Cardiac septum (tissue), 1 donor: ENCODE measurements at regions not wholly inside any gene's neighbourhood (a gene's known extent, or its start where the extent isn't known, plus 50 kb on each side); places are given as distances from the start of the nearest gene placed in this dataset.

Experiments used
- DNase-seq: peaks from one replicate; pipeline ENCODE4 v3.0.0-alpha.2; 2020; ENCODE audit warnings: low spot score
- intact Hi-C: fragments of 100-400 bp; cut with DNase I; formaldehyde crosslinking; loops from one replicate; pipeline ENCODE4 v1.14.0; 2022
- donor health status: DM: no; HTN: no; CAD: no.

DNA sequence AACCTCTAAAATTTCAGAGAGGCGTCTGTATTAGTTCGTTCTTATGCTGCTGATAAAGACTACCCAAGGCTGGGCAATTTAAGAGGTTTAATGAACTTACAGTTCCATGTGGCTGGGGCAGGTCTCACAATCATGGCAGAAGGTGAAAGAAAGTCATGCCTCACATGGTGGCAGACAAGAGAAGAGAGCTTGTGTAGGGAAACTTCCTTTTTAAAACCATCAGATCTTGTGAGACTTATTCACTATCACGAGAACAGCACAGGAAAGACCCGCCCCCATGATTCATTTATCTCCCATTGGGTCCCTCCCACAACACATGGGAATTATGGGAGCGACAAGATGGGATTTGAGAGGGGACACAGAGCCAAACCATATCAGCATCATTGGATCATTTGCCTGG lies 183.2 kb upstream of the SIX2 start:
- no peak for DNase-seq
- intact Hi-C loops, result no loop called here

DNA sequence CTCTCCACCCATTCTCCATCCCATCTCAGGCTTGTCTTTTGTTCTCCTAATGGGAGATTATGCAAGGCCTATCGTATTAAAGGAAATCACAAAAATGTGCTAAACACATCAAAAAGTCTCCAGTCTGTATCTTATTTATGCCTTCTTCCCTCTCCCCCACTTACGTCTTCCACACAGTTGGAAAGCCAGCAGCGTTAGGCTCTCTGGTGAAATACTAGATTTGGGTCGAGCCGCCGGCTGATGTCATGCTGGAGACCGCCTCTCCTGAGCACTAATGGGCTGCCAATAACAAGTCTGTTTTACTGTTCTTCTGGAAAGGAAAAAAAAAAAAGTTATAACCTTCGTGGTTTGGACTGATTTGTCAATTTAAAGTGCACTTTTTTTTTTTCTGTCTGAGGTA lies 182.7 kb upstream of the SIX2 start:
- intact Hi-C loops, result no loop called here
- DNase-seq, result no peak

DNA sequence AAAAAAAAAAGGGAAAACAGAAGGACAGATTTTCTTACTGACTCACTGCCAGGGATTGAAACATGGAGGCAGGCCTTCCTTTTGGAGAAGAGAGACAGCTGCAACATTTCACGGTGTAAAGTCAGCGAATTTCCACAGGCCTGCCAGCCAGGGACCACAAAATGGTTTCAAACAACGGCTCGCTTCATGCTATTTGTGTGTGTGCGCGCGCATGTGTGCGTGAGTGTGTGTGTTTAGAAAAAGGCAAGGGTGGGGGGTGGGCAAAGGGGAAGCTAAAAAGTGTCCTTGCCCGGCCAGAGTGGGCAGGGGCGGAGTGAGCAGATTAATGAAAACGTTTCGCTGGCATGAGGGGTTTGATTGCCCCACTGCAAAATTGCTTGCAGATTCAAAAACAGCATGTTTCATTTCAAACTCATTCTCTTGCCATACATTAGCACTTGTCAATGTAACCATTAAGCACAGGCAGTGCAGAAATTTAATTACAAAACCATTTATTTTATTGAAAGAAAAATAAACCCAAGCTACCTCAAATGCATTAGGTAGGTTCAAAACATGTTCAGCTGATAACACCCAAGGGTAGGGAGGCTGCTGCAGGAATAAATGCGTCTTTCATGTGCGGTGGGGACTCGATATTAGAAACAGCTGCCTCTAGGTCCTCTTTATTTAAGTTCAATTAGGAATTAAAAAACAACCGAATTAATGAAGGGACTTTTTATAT lies 182.1 kb upstream of the SIX2 start:
- no peak for DNase-seq

DNA sequence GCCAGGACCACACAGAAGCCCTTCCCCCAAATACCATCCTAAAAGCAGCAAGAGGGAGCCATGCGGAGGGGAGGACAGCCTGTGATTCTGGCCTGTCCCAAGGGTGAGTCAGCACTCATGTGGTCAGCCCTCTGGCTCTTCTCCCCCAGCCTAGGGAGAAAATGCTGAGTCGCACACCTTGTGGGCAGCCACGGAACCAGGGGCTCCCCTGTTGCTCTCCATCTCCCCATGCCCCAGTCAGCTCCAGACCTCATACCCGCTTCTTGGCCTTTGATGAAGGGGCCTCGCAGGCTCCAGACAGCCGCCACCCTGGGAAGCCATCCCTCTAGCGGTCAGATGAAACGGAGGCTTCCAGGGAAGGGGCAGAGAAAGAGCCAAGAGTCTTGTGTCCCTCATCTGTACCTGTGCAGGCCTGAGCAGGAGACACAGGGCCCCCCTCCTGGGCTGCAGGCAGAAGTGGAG lies 181.3 kb upstream of the SIX2 start:
- DNase-seq, result no peak
- intact Hi-C loops, result no loop called here

More for the DNA sequence above, 182.1 kb upstream of the SIX2 start:
- intact Hi-C loops, result no loop called here

DNA sequence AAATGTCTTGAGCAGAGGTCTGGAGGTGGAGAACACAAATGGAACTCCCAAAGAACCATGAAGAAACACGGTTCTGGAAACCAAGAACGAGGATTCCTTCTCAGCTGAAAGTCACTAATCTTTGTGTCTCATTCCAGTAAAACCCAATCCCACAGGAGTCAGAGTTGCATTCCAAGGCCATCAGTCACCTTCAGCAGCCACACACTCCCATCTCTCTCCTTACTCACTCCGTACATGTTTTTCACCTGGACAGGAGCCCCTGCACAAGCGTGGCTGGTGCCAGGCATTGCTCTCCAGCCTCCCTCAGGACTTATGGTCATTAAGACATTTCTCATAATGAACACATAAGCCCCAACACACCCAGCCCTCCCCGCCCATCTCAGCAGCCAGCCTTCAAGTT lies 175.4 kb upstream of the SIX2 start:
- no peak for DNase-seq
- intact Hi-C loops, result no loop called here

DNA sequence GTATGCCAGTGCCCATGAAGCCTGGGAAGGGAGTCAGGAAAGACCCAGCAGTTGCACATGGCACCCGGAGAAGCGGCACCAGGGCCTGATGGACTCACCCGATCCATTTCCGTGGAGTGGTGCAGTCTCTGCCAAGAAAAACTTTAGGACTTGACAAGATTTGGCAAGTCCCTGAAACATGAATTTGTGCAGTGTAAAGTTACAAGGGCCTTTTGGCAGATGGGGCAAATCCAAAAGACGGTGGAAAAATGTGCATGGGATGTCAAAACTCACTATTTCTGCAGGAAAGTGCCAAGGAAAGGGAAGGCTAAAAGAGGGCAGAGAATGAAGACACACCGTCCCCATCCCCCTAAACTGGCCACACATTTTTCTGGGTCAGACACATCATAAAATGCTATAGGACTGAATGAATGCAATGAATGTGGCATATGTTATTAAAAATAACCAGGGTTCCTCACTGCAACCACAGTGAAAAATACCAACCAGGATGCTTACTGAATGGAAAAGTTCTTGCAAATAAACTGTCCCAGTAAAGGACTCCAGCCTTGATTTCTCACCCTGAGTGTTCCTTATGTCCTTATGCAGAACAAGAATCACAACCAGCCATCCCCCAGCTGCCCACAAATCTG lies 173.5 kb upstream of the SIX2 start:
- DNase-seq, result no peak
- intact Hi-C loops, result no loop called here

DNA sequence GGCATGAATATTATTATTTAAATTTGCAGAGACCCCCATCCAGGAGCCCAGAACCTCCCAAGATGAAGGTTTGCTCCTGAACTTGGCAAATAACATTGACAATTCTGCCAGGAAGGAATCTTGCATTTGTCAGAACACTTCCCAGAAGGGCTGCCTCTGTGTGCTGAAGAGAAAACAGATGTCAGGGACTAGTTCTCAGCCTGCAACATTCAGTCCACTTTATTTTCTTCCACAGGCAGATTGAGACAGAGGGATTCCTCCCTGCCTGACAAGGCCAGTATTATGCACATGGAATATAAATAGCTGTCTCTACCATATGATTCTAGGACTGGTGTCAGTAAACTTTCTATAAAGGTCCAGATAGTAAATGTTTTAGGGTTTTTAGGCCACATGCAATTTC lies 171.5 kb upstream of the SIX2 start:
- intact Hi-C loops, result no loop called here
- no peak for DNase-seq

DNA sequence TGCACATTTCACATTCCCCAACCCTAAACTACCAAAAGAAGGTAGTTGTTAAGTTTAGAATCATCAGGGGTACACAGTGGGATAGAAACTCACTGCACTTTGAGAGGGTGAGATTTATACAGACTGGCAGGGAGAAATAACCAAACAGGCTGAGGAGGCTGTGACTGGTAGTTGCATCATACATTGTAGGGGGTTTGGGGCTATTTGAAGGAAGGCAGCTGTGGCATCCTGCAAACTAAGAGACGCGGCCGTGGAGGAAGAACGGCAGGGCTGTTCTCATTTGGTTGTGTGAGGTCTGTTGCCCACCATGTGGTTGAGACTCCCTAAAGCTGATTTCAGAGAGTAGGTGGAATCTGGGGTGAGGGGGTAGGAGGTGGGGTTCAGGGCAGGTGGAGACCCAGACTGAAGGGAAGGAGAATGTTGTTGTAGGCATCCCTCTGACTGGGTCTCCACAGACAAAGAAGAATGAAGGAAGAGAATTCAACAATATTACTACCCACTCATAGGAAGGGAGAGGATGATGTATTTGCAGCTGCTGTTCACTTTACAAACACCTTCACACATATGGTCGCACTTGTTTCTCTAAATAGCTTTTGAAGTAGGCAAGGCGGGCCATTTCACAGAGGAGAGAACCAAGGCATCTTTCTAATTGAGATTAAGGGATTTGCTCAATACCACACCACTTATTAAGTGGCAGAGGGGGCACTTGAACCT lies 170.9 kb upstream of the SIX2 start:
- intact Hi-C loops, result no loop called here
- DNase-seq, result no peak

DNA sequence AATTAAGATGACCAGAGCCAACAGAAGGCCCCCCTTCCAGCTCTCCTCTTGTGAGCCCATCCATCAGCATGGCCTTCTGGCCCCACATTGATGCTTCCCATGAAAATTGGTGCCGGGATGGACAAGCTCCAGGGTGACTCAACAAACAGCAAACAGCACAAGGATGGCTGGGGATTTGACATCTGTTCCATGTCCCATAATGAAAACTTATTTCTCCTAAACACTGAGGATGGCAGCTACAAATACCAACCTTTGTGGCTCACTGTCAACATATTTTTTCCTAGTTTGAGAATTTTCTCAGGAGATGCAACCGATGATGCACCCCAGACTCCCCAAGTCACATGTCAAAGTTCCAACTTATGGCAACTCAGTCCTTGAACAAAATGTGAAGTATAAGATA lies 169.6 kb upstream of the SIX2 start:
- no peak for DNase-seq
- intact Hi-C loops, result no loop called here

DNA sequence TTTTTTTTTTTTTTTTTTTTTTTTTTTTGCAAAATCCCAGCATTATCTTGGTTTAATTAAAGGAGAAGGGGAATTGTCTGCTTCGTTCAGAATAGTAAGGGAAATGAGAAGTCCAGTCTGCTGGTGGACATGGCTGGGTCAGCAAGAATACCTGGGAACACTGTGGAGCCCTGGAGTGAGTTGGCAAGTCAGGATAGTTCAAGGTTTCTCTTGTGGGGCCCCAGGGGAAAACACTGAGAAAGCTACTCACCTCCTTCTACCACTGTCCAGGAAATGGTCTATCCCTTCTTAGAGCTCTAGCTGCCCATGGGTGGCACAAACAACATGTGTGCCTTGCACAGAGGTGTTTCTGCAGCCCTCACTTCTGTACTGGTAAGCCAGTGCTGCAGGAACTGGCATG lies 169.1 kb upstream of the SIX2 start:
- intact Hi-C loops, result no loop called here
- DNase-seq, result no peak

DNA sequence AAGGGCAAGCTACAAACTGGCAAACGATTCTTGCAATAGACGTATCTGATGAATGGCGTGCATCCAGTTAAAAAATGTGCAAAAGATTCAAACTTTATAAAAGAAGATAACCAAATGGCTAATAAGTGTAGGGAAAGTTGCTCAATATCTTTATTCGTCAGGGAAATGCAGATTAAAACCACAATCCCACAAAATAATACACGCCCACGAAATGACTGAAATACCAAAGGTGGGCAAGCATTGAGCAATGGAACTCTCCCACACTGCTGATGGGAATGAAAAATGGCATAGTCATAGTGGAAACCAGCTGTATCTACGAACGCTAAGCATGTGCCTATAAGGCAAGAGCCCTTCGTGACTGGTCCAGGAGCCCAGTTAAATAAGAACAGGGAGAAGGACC lies 168.6 kb upstream of the SIX2 start:
- DNase-seq, result no peak
- intact Hi-C loops, result no loop called here

DNA sequence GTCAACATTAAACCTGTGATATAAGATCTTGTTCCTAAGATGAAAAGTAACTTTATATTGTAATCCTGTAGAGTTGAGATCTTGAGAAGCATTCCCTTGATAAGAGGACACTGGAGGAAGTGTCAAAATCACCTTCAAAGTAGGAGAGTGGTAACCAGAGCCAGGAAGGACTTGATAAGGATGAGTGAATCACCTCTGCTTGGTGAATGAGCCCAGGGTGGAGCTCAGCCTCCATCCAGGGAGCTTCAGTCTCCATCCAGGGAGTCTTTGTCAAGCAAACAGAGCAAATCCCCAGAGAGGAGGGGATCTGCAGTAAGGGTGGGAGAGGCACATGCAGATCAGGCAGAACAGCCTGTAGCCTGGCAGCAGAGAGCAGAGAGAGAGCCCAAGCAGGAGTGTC lies 167.1 kb upstream of the SIX2 start:
- DNase-seq, result no peak
- intact Hi-C loops, result no loop called here

DNA sequence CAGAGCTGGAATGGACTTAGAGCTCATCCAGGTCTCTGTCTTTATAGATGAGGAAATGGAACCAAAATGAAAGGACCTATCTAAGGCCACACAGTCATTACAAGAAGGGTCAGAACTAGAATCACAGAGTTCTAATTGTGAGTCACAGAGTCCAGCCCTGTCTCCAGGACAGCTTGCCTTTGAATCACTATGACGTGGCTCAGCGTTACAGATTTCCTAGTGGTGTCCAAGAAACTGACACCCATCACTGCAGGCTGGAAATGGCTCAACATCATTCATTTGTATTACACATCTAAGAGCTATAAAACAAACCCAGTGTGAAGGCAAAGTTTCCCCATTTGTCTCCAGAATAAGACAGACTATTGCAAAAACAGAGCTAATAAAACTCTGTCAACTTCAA lies 164.3 kb upstream of the SIX2 start:
- intact Hi-C loops, result no loop called here
- no peak for DNase-seq

DNA sequence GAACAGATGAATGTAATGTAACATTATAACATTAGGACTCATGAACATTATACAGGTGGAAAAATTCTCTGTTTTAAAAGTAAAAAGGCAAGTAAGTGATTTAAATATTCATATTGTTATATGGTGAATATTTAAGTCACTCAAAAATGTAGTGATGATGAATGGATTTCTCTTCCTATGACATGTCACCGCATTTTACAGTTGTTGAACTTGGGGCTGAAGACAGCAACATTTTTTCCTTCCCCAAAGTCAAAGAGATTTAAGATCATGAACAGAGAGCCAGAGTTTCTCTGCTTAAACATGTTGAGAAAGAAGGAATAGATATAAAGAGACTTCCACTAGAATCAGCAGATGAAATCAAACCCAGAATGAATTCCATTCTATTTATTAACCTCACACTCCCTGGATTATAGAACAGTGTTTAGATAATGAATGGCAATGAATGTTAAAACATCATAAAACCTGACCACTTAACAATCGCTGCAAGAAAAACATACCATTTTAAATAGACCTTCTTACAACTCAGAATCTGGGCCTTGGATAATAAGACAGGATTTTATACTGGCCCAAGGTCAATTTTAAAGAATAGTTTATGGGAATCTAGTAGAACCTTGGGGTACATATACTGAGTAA lies 163.6 kb upstream of the SIX2 start:
- DNase-seq, result no peak
- intact Hi-C loops, result no loop called here

DNA sequence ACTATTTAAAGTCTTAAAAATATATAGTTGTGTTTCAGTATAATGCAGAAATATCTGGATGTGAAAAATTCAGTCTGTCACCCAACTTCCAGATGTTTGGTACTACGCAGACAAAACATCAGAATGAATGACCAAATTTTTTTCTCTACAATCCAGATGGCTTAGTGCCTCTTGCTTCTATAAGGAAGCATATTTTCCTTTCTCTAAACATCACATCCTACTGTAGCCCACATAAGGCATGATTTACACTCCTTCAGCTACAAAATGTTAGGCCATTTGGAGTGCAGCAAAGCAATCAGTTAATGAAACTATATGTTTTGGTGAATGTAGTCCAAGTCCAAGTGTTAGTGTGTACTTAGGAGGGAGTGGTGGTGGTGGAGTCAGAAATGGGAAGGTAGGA lies 162.9 kb upstream of the SIX2 start:
- intact Hi-C loops, result no loop called here
- no peak for DNase-seq

DNA sequence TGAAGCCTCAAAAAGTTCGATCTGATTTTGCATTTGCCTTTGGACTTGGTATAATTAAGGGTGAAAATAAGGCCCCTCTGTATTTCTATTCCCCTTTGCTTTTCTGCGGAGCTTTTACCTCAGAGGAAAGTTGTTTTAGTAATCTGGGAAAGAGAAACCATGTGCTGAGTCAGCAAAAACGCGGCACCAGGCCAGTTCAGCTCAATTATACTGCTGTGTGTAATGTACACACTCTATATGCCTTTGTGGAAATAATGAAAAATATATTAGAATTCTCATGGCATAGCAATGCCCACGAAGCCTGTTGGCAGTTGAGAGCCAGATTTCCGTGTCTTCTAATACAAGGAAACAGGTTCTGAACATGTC lies 161.9 kb upstream of the SIX2 start:
- intact Hi-C loops, result no loop called here
- DNase-seq, result no peak

DNA sequence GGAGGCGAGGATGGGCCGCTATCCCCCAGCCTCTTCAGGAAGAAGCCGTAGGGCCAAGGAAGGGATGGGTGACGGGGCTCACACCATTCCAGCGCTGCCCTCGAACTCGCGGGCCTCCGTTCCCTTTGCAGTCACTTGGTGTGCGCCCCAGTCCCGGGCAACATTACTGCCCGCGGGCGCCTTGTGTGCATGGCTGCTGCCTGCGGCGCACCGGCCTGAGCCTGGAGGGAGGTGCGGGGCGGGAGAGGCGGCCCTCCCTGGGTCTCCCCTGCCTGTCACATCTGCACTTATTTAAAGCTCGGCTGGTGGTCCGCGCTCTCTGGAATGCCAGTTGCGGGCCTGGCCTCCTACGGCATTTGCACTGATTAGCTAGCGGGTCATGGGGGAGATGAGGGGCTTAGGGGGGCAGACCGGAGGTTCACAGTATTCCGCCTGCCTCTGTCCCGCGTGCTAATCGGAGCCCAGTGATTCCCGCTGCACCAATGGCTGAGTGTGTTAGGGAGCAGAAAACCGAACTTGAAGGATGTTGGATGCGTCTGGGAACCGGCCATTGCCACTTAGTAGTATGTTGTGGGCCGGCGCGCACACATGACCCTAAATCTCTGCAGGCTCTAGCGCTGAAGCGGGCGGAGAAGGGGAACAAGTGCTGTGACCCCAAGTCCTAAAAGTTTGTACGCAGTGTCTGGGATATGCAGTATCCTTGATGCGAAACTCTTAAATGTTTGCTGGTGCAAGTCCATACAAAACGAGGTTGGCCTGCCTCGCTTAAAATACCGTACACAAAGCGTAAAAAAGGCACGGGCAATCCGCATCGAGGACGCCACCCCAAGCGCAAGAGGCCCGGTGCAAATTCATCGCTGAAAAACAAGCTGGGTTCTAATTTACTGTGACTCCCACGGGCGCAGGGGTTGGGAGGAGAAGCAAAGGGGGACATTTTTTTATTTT lies 161.2 kb upstream of the SIX2 start:
- intact Hi-C loops, result no loop called here
- DNase-seq, result no peak

DNA sequence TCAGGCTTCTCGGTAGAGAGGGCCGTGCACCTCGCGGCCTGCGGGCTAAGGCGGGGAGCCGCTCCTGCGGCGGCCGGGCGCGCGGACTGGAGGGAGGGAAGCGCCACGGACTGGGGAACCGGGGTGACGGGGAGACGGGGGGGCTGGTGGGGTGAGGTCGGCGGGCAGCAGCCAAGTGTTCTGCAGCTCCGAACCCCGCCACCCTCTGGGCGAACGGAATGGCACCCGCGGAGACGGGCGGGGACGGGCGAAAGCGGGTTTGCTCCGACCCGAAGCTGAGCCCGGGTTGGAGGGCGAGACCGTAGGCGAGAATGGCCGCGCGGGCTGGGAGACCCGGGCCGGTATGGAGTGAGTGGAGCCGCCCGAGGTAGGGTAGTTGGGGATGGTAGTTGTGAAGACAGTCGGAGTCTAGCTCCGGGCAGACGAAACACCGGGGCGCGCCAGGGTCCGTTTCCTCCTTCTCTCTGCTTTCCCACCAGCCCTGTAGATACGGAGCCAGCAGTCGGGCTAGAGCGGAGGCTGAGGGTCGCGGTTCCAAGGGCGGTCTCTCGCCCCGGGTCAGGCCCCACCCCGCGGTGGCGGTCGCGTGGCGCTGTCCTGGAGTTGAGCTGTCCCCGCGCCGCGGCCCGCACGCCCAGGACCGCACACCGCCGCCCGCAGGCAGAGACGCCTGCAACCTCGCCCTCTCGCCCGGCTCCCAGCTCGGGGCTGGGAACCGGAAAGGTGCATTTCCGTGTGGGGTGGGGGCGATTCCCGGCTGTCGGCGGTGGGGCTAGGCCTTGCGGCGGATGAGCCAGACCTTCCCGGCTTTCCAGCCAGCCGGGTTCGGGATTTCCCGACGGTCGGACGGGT lies 160.3 kb upstream of the SIX2 start:
- intact Hi-C loops, result loop anchor here (10.0 kb wide), 1 partner anchor 305 kb away; no protein-coding TSS in a partner anchor
- DNase-seq, result no peak
